WERI-Rb-1 (cell line): ENCODE measurements at regions not wholly inside any gene's neighbourhood (a gene's known extent, or its start where the extent isn't known, plus 50 kb on each side); places are given as distances from the start of the nearest gene placed in this dataset.

ENCODE experiments used
- DNase-seq: peaks from one replicate; pipeline ENCODE4 v3.0.0-alpha.2; 2020
- H3K27ac ChIP-seq: fragments of 250-450 bp; sonication (Bioruptor Pico); 2 replicates; pipeline ENCODE4 v1.5.1; 2020; ENCODE audit warnings: mild to moderate bottlenecking, moderate library complexity
- H3K27me3 ChIP-seq: fragments of 250-450 bp; sonication (Bioruptor Pico); 2 replicates; pipeline ENCODE4 v1.5.1; 2021; ENCODE audit warnings: mild to moderate bottlenecking, low read depth, moderate library complexity; ENCODE audit not compliant: insufficient read depth, severe bottlenecking
- H3K36me3 ChIP-seq: fragments of 250-450 bp; sonication (Bioruptor Pico); 2 replicates; pipeline ENCODE4 v1.5.1; 2020; ENCODE audit warnings: mild to moderate bottlenecking, moderate library complexity
- H3K4me3 ChIP-seq: 2 replicates; pipeline ENCODE4 v1.5.1; 2011; ENCODE audit warnings: low read depth, mild to moderate bottlenecking, control low read depth, low read length
- H3K9me3 ChIP-seq: fragments of 250-450 bp; sonication (Bioruptor Pico); 2 replicates; pipeline ENCODE4 v1.5.1; 2021; ENCODE audit warnings: mild to moderate bottlenecking, moderate library complexity; ENCODE audit not compliant: severe bottlenecking
- TF ChIP-seq, protein P1 (sequence below): IDR thresholded peaks from 2 replicates; pipeline ENCODE4 v1.5.1; 2011; ENCODE audit warnings: low read depth, mild to moderate bottlenecking, control low read depth, inconsistent platforms, low read length

DNA sequence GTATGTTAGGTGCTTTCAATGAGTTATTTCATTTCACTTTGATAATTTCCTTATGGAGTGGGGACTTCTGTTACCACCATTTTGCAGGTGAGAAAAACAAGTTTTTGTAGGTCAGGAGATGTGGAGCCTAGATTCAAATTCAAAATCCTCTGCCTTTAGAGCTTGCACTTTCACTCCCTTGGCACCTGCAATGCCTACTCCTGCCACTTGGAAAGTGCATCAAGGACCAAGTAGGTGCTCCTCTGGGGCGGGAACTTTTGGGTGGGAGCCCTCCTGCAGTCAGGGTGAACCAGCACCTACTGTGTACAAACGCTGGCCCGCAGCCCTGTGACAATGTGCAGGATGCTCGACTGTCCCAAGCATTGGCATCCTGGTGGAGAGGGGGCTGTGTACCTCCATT, 199.0 kb downstream of the EMX2 start:
- H3K9me3 ChIP-seq = no peaks in the 10 kb centered on the region
- no peak overlapping the region for H3K27ac ChIP-seq
- H3K36me3 ChIP-seq = no peaks in the 10 kb centered on the region
- no peak overlapping the region for H3K4me3 ChIP-seq
- TF ChIP-seq, protein P1, sequence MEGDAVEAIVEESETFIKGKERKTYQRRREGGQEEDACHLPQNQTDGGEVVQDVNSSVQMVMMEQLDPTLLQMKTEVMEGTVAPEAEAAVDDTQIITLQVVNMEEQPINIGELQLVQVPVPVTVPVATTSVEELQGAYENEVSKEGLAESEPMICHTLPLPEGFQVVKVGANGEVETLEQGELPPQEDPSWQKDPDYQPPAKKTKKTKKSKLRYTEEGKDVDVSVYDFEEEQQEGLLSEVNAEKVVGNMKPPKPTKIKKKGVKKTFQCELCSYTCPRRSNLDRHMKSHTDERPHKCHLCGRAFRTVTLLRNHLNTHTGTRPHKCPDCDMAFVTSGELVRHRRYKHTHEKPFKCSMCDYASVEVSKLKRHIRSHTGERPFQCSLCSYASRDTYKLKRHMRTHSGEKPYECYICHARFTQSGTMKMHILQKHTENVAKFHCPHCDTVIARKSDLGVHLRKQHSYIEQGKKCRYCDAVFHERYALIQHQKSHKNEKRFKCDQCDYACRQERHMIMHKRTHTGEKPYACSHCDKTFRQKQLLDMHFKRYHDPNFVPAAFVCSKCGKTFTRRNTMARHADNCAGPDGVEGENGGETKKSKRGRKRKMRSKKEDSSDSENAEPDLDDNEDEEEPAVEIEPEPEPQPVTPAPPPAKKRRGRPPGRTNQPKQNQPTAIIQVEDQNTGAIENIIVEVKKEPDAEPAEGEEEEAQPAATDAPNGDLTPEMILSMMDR = 0 out of 2 replicates have a peak, but pooled peaks have one; percentile 10
- H3K27me3 ChIP-seq = no peaks in the 10 kb centered on the region
- DNase-seq = no peak

DNA sequence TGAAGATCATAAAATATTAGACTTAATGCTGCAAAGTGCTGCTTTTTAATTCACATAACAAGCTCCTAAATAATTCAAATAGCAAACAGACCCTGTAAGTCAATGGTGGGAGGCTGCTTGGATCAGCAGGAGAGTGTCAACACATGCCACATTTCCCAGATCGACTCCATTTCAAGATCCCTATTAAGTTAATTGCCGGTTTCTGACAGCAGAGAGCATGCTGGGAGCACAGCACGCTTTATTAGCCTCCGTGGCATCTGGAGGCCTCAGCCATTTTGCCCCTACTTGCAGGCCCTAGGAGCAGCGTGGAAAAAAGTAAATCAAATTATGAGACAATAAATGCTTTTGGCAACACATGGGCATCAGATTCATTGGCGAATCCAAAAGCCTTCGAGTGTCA, 201.0 kb downstream of the EMX2 start:
- no peaks in the 10 kb centered on the region for H3K36me3 ChIP-seq

DNA sequence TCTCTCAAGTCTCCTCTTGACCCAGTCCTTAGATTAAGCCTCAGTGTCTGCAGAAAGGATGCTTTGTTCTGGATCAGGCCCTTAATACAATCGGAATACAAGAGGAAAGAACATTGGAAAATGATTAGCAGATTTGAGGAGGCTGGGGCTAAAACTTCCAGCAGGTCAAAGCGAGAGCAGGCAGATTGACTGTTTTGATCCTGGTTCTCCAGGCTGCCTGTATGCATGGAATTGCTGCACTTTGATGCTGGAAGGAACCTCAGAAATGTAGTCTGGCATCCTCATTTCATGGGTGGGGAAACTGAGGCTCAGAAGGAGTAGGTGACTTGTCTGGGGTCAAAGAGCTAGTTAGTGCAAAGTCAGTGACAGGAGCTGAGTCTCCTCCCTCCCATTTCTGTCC, 202.8 kb downstream of the EMX2 start:
- Histone ChIP-seq H3K27ac (no peak overlapping the region), H3K9me3 (no peaks in the 10 kb centered on the region)
- TF ChIP-seq, protein P1 = no peak

More for the DNA sequence above, 201.0 kb downstream of the EMX2 start:
- no peak for DNase-seq
- TF ChIP-seq, protein P1 = no peak
- Histone ChIP-seq H3K9me3 (no peaks in the 10 kb centered on the region), H3K27ac (no peak overlapping the region), H3K4me3 (no peak overlapping the region), H3K27me3 (no peaks in the 10 kb centered on the region)

DNA sequence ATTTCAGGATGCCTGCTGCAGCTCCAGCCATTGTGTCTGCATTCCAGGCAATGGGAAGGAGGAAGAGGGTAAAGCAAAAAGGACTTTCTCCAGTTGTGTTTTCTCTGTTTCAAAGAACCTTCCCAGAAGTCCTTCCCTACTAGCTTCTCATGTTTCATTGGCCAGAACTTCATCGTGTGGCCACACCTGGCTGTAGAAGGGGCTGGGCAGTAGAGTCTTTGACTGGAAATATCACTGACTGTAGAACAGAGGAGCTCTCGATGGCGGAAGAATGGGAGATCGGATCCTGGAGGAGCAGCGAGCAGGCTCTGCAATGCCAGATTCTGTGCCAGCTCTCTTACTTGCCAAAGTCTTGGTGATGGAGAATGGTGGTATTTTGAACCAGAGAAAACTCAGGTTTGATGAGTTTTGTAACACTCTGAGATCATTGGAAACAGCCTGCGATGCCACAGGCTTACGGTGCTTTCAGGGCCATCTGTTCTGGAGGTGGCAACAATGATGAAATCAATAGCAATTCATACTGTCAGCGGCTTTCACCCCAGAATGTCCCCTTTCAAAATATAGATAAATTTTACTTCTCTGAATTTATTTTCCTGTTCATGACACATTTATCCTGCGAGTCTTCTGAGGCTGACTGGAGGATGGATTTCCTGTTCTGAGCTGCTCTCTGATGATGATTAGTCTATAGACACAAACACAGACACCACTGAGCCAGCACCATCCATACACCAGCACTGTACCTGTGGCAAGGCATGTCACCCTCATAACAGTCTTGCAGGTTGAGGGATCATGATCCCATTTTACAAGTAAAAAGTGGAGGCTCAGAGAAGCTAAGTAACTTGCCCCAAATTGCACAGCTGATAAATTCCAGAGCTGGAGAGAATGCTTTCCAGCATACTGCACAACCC, 204.2 kb downstream of the EMX2 start:
- H3K27ac ChIP-seq = no peak overlapping the region
- no peaks in the 10 kb centered on the region for H3K36me3 ChIP-seq
- no peak for DNase-seq
- H3K4me3 ChIP-seq = no peak overlapping the region
- no peaks in the 10 kb centered on the region for H3K9me3 ChIP-seq
- TF ChIP-seq, protein P1 = no peak
- no peaks in the 10 kb centered on the region for H3K27me3 ChIP-seq

More for the DNA sequence above, 202.8 kb downstream of the EMX2 start:
- no peak for DNase-seq
- H3K4me3 ChIP-seq = no peak overlapping the region
- no peaks in the 10 kb centered on the region for H3K27me3 ChIP-seq
- no peaks in the 10 kb centered on the region for H3K36me3 ChIP-seq

DNA sequence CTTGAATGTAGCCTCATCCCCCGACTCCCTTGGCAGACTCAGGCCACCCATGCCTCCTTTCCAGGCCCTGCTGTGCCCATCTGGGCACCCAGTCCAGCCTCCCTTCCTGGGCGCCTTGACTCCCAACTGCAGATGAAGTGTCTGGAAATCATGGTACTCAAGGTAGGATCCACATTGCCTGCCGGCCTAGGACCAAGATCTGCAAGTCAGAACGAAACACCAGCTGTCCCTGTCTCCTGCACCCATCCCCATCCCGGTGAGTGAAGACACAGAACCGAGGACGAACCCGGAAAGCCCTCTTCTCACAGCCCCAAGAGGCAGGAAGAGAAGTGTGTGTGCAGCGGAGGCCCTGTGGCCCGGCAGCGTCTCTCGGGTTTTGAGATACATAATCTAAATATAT, 205.1 kb downstream of the EMX2 start:
- H3K36me3 ChIP-seq = no peaks in the 10 kb centered on the region
- TF ChIP-seq, protein P1 = no peak
- H3K27me3 ChIP-seq = no peaks in the 10 kb centered on the region
- no peaks in the 10 kb centered on the region for H3K9me3 ChIP-seq
- DNase-seq = no peak
- no peak overlapping the region for H3K4me3 ChIP-seq
- H3K27ac ChIP-seq = no peak overlapping the region
